Spinal cord (tissue), 9 donors: ENCODE measurements at regions not wholly inside any gene's neighbourhood (a gene's known extent, or its start where the extent isn't known, plus 50 kb on each side); places are given as distances from the start of the nearest gene placed in this dataset.

ENCODE experiments used
- DNase-seq, 6 donors: peaks; one replicate each; pipeline versions ENCODE4 v3.0.0 to v3.0.0-alpha.2; 2013 to 2015; ENCODE audit warnings: low spot score in 6 of 6, low read depth in 4 of 6
- H3K27ac ChIP-seq: one replicate; pipeline ENCODE4 v1.5.1; 2013; ENCODE audit warnings: low read depth, low read length, control low read depth
- H3K27me3 ChIP-seq: one replicate; pipeline ENCODE4 v1.6.1; 2013; ENCODE audit warnings: low read length; ENCODE audit not compliant: control insufficient read depth, insufficient read depth
- H3K36me3 ChIP-seq: one replicate; pipeline ENCODE4 v1.6.1; 2013; ENCODE audit warnings: low read length; ENCODE audit not compliant: control insufficient read depth, insufficient read depth
- H3K4me1 ChIP-seq: one replicate; pipeline ENCODE4 v1.6.1; 2013; ENCODE audit warnings: low read length; ENCODE audit not compliant: control insufficient read depth, insufficient read depth
- H3K4me3 ChIP-seq: one replicate; pipeline ENCODE4 v1.5.1; 2013; ENCODE audit warnings: low read depth, low read length, control low read depth
- H3K9me3 ChIP-seq: one replicate; pipeline ENCODE4 v1.6.1; 2013; ENCODE audit warnings: low read length; ENCODE audit not compliant: control insufficient read depth, insufficient read depth
- WGBS: methylation state at CpG from one replicate; pipeline ENCODE4 v1.1.5; 2013; ENCODE audit warnings: missing lambda C conversion rate; ENCODE audit not compliant: insufficient coverage; 5-methylcytosine and 5-hydroxymethylcytosine counted together
- donor health status: healthy.

- Histone ChIP-seq H3K9me3 (no peaks in the 10 kb centered on the region), H3K4me3 (no peak overlapping the region), H3K4me1 (no peaks in the 10 kb centered on the region), H3K27me3 (no peaks in the 10 kb centered on the region), H3K36me3 (no peaks in the 10 kb centered on the region), H3K27ac (no peak overlapping the region)
- no CpG with 5 or more reads among the region's 1 CpG for WGBS
- no peak for DNase-seq
These were observed 126.0 kb downstream of the KCNJ2 start for GRCh38 chr17:70295329-70295728.

GRCh38 chr17:70295731-70296130 lies 126.4 kb downstream of the KCNJ2 start:
- no peak for DNase-seq
- WGBS = 100% methylated on average over 1 of the region's 1 CpG
- Histone ChIP-seq H3K27ac (no peak overlapping the region), H3K4me3 (no peak overlapping the region), H3K27me3 (no peaks in the 10 kb centered on the region), H3K36me3 (no peaks in the 10 kb centered on the region), H3K9me3 (no peaks in the 10 kb centered on the region), H3K4me1 (no peaks in the 10 kb centered on the region)

GRCh38 chr17:70296456-70296855 lies 127.1 kb downstream of the KCNJ2 start:
- no peaks in the 10 kb centered on the region for H3K27me3 ChIP-seq
- no CpG with 5 or more reads among the region's 2 CpGs for WGBS
- H3K4me1 ChIP-seq = no peaks in the 10 kb centered on the region

GRCh38 chr17:70297397-70297796 lies 128.1 kb downstream of the KCNJ2 start:
- H3K4me1 ChIP-seq = no peaks in the 10 kb centered on the region
- DNase-seq = no peak
- no peaks in the 10 kb centered on the region for H3K27me3 ChIP-seq
- H3K4me3 ChIP-seq = no peak overlapping the region
- WGBS = no CpG with 5 or more reads among the region's 2 CpGs
- H3K36me3 ChIP-seq = no peaks in the 10 kb centered on the region
- no peaks in the 10 kb centered on the region for H3K9me3 ChIP-seq
- no peak overlapping the region for H3K27ac ChIP-seq

More at GRCh38 chr17:70296456-70296855, 127.1 kb downstream of the KCNJ2 start:
- DNase-seq = no peak
- no peak overlapping the region for H3K4me3 ChIP-seq
- H3K36me3 ChIP-seq = no peaks in the 10 kb centered on the region
- no peaks in the 10 kb centered on the region for H3K9me3 ChIP-seq
- H3K27ac ChIP-seq = no peak overlapping the region

GRCh38 chr17:70298929-70299531 lies 129.7 kb downstream of the KCNJ2 start:
- Histone ChIP-seq H3K36me3 (no peaks in the 10 kb centered on the region), H3K4me3 (no peak overlapping the region), H3K27ac (no peak overlapping the region), H3K27me3 (no peaks in the 10 kb centered on the region), H3K9me3 (no peaks in the 10 kb centered on the region), H3K4me1 (no peaks in the 10 kb centered on the region)
- WGBS = 95% methylated on average over 6 of the region's 8 CpGs
- no peak for DNase-seq

GRCh38 chr17:70307430-70308225 lies 138.3 kb downstream of the KCNJ2 start:
- H3K27ac ChIP-seq = peak overlapping the region; percentile 45
- H3K4me1 ChIP-seq = no peaks in the 10 kb centered on the region
- no peak overlapping the region for H3K4me3 ChIP-seq
- DNase-seq = peak; percentile 15 to 80 (median 46)
- no peaks in the 10 kb centered on the region for H3K36me3 ChIP-seq
- no peaks in the 10 kb centered on the region for H3K9me3 ChIP-seq
- no peaks in the 10 kb centered on the region for H3K27me3 ChIP-seq
- 50% methylated on average over 1 of the region's 3 CpGs for WGBS

DNA sequence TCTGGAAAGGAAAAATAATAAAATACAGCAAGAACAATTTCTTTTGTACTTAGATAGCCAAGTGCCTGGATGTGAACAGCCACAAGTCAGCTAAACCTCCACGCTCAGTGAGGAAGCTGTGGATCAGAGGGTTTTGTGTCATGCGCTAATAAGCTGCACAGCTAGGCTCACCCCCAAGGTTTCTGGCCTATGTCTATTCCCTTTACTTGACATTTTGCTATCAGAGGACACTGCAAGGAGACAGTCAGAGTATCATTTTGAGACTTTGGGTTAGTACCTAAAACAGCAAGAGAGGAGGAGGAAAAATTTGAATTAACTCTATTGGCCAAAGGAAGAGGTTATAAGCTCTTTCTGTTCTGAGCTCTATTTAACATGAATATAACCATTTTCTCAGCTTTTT lies 139.3 kb downstream of the KCNJ2 start:
- WGBS = 67% methylated on average over 1 of the region's 2 CpGs
- H3K4me1 ChIP-seq = no peaks in the 10 kb centered on the region
- no peaks in the 10 kb centered on the region for H3K36me3 ChIP-seq
- H3K9me3 ChIP-seq = no peaks in the 10 kb centered on the region
- H3K27ac ChIP-seq = no peak overlapping the region
- no peak overlapping the region for H3K4me3 ChIP-seq
- no peaks in the 10 kb centered on the region for H3K27me3 ChIP-seq
- DNase-seq = no peak

GRCh38 chr17:70310221-70310672 lies 140.9 kb downstream of the KCNJ2 start:
- Histone ChIP-seq H3K4me1 (no peaks in the 10 kb centered on the region), H3K36me3 (no peaks in the 10 kb centered on the region), H3K27ac (no peak overlapping the region), H3K27me3 (no peaks in the 10 kb centered on the region), H3K9me3 (no peaks in the 10 kb centered on the region), H3K4me3 (no peak overlapping the region)
- WGBS = 82% methylated on average over 3 of the region's 4 CpGs
- DNase-seq = no peak

- no peaks in the 10 kb centered on the region for H3K4me1 ChIP-seq
- no peaks in the 10 kb centered on the region for H3K27me3 ChIP-seq
- peak in 1 of 6 donors; percentile 48 for DNase-seq
- 48% methylated on average over 3 of the region's 11 CpGs for WGBS
- H3K36me3 ChIP-seq = no peaks in the 10 kb centered on the region
- H3K4me3 ChIP-seq = no peak overlapping the region
- no peak overlapping the region for H3K27ac ChIP-seq
- H3K9me3 ChIP-seq = no peaks in the 10 kb centered on the region
These were observed 143.9 kb downstream of the KCNJ2 start for GRCh38 chr17:70313086-70313852.
